Activated CD8-positive, alpha-beta T cell treated with anti-CD3 and anti-CD28 coated beads for 36 hours (primary cell): ENCODE measurements at regions not wholly inside any gene's neighbourhood (a gene's known extent, or its start where the extent isn't known, plus 50 kb on each side); places are given as distances from the start of the nearest gene placed in this dataset.

Experiments used
- ATAC-seq: fragments of 200-7000 bp; cut with Tn5 transposase; one replicate; pipeline ENCODE4 v1.10.0; 2021; ENCODE audit warnings: mild to moderate bottlenecking, moderate library complexity
- CTCF ChIA-PET: fragments of 350-600 bp; sonication (Branson Sonifier 250); formaldehyde crosslinking; loops from one replicate; lab custom pipeline; 2021; ENCODE audit warnings: antibody characterized with exemption; lab: Charles Lee
- POLR2A ChIA-PET: fragments of 350-600 bp; sonication (Branson Sonifier 250); formaldehyde crosslinking; loops from one replicate; lab custom pipeline; 2021; ENCODE audit warnings: antibody characterized with exemption; lab: Charles Lee
- DNase-seq: peaks from one replicate; pipeline ENCODE4 v3.0.0-alpha.2; 2020
- H3K27ac Mint-ChIP-seq: one replicate; pipeline ENCODE4 v1.8.0; 2021; ENCODE audit warnings: mild to moderate bottlenecking, mixed read lengths
- H3K27me3 Mint-ChIP-seq: one replicate; pipeline ENCODE4 v1.8.0; 2021; ENCODE audit warnings: mixed read lengths
- H3K36me3 Mint-ChIP-seq: one replicate; pipeline ENCODE4 v1.8.0; 2021; ENCODE audit warnings: low read depth, mixed read lengths
- H3K4me1 Mint-ChIP-seq: one replicate; pipeline ENCODE4 v1.8.0; 2021; ENCODE audit warnings: low read depth, mixed read lengths
- H3K4me3 Mint-ChIP-seq: one replicate; pipeline ENCODE4 v1.8.0; 2021; ENCODE audit warnings: mild to moderate bottlenecking, moderate library complexity, mixed read lengths
- H3K9me3 Mint-ChIP-seq: one replicate; pipeline ENCODE4 v1.8.0; 2021; ENCODE audit warnings: mixed read lengths
- intact Hi-C: fragments of 100-400 bp; cut with micrococcal nuclease; formaldehyde crosslinking; loops from one replicate; pipeline ENCODE4 v1.10.0; 2022
- TF ChIP-seq, protein P1 (sequence below): fragments of 200-600 bp; IDR thresholded peaks from one replicate; pipeline ENCODE4 v1.8.0; 2022; ENCODE audit warnings: antibody characterized with exemption, mild to moderate bottlenecking

DNA sequence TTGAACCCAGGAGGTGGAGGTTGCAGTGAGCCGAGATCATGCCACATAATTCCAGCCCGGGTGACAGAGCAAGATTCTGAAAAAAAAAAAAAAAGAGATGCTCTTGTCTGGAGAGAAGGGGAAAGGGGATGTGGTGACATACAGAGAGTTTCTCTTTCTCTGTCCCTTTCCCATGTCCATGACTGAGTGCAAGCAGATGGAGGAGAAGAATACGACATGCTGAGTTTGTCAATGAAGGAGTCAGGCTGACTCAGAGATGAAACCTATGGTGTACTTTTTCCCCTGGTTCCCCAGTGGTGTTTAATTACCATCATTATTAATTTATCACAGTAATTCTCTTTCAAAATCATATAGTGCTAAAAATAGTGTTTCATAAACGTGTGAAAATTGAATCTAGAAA lies 448.8 kb downstream of the FOXO1 start:
- peaks cover 46% of the 10 kb centered on the region for H3K4me1 Mint-ChIP-seq
- POLR2A ChIA-PET = no interaction called here
- H3K36me3 Mint-ChIP-seq = peaks cover 4% of the 10 kb centered on the region
- ATAC-seq = no peak
- no peak overlapping the region for H3K4me3 Mint-ChIP-seq
- CTCF ChIA-PET = interaction anchor here (0.7 to 1.1 kb wide), 2 partner anchors 44 to 450 kb away, joined by 3 read pairs; no protein-coding TSS in a partner anchor
- DNase-seq = no peak
- TF ChIP-seq, protein P1, sequence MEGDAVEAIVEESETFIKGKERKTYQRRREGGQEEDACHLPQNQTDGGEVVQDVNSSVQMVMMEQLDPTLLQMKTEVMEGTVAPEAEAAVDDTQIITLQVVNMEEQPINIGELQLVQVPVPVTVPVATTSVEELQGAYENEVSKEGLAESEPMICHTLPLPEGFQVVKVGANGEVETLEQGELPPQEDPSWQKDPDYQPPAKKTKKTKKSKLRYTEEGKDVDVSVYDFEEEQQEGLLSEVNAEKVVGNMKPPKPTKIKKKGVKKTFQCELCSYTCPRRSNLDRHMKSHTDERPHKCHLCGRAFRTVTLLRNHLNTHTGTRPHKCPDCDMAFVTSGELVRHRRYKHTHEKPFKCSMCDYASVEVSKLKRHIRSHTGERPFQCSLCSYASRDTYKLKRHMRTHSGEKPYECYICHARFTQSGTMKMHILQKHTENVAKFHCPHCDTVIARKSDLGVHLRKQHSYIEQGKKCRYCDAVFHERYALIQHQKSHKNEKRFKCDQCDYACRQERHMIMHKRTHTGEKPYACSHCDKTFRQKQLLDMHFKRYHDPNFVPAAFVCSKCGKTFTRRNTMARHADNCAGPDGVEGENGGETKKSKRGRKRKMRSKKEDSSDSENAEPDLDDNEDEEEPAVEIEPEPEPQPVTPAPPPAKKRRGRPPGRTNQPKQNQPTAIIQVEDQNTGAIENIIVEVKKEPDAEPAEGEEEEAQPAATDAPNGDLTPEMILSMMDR = no peak
- H3K27me3 Mint-ChIP-seq = no peaks in the 10 kb centered on the region
- peaks cover 14% of the 10 kb centered on the region for H3K9me3 Mint-ChIP-seq
- intact Hi-C loops = no loop called here
- H3K27ac Mint-ChIP-seq = no peak overlapping the region

DNA sequence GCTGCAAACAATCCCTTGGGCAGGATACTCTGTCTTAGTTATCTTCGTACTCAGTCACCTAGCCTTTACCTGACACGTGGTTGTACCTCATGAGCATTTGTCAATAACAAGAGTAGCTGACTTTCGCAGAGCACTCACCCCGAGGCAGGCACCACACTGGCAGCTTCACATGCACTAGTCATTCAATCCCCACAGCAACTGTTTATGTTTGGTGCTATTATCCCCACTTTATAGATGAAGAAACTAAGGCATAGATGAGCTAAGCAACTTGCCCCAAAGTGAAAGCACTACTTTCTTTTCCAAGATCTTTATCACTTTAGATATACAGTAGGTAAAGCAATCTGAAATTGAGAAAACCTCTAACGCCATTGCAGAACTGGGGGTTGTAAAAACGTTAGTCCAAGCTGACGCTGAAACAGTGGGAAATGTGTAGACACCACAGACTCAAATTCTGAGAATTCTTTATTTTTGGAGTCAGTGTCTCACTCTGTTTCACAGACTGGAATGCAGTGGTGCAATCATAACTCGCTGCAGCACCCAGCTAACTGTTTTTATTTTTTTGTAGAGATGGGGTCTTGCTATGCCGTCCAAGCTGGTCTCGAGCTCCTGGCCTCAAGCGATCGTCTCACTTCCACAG lies 446.0 kb downstream of the FOXO1 start:
- intact Hi-C loops = no loop called here
- peak; percentile 59 for DNase-seq
- Mint-ChIP-seq H3K27me3 (no peaks in the 10 kb centered on the region), H3K4me3 (no peak overlapping the region), H3K36me3 (peaks cover 4% of the 10 kb centered on the region), H3K9me3 (peaks cover 8% of the 10 kb centered on the region), H3K27ac (peak overlapping the region; percentile 87), H3K4me1 (peaks cover 45% of the 10 kb centered on the region)
- CTCF ChIA-PET = interaction anchor here (0.7 kb wide), 1 partner anchor 151 kb away, joined by 3 read pairs; no protein-coding TSS in a partner anchor
- peak; percentile 63 for ATAC-seq
- TF ChIP-seq, protein P1 = no peak
- POLR2A ChIA-PET = interaction anchor here (0.7 to 2.3 kb wide), 7 partner anchors 11 to 444 kb away, joined by 3 to 6 read pairs (median 4); no protein-coding TSS in a partner anchor

DNA sequence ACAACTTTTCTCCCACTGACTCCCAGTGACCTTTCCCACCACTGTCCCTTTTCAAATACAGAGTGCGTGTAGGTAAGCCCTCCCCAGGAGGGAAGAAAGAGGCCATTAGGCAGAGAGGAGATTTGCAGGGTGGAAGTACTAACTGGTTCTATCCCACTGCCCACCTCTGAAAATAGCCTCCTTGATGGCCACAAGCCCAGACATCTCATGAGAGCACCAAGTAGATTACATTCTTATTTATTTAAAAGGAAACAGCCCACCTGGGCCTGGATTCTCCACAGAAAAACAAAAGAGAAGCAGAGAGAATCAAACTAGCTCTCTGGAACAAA lies 445.3 kb downstream of the FOXO1 start:
- intact Hi-C loops = no loop called here
- TF ChIP-seq, protein P1 = no peak
- H3K9me3 Mint-ChIP-seq = peaks cover 8% of the 10 kb centered on the region
- peaks cover 4% of the 10 kb centered on the region for H3K36me3 Mint-ChIP-seq
- H3K4me1 Mint-ChIP-seq = peaks cover 41% of the 10 kb centered on the region
- H3K27me3 Mint-ChIP-seq = no peaks in the 10 kb centered on the region
- ChIA-PET POLR2A (interaction anchor here (1.0 to 2.3 kb wide), 2 partner anchors 13 to 41 kb away, joined by 3 to 6 read pairs; no protein-coding TSS in a partner anchor), CTCF (no interaction called here)
- ATAC-seq = no peak
- no peak overlapping the region for H3K4me3 Mint-ChIP-seq
- H3K27ac Mint-ChIP-seq = peak overlapping the region; percentile 87
- no peak for DNase-seq

DNA sequence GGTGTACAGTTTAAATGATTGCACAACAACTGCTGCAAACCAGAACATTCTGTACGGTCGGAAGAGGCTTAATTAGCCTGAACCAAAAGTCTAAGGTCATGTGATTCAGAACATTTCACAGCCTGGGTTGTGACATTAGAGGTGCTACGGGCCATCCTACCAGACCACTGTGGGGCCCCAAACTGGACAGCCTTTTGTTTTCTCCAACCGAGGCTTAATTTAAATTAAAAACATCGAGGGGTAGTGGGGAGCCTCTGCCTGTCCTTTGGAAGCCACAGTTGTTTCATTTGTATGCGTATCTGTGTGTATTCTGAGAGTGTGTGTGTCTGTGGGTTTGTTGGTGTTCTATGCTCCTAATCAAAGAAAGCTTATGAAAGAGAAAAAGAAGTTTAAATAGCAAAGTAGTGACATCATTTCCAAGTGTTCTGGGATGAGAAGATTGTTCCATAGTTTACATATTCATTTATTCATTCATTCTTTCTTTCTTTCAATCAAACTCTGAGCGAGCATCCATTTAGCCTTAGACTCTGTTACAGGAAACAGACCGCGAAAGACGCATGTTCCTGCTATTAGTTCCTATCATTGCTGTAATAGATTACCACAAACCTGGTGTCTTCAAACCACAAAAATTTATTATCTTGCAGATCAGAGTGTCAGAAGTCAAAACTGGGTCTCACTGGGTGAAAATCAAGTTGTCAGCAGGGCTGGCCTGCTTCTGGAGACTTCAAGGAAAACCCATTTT lies 444.8 kb downstream of the FOXO1 start:
- peak overlapping the region; percentile 87 for H3K27ac Mint-ChIP-seq
- TF ChIP-seq, protein P1 = no peak
- H3K36me3 Mint-ChIP-seq = peaks cover 3% of the 10 kb centered on the region
- CTCF ChIA-PET = no interaction called here
- intact Hi-C loops = no loop called here
- peaks cover 6% of the 10 kb centered on the region for H3K9me3 Mint-ChIP-seq
- peak overlapping the region; percentile 18 for H3K4me3 Mint-ChIP-seq
- peak; percentile 67 for ATAC-seq
- peaks cover 41% of the 10 kb centered on the region for H3K4me1 Mint-ChIP-seq
- DNase-seq = peak; percentile 65
- POLR2A ChIA-PET = interaction anchor here (1.0 to 2.3 kb wide), 2 partner anchors 14 to 42 kb away, joined by 3 to 6 read pairs; no protein-coding TSS in a partner anchor
- H3K27me3 Mint-ChIP-seq = no peaks in the 10 kb centered on the region

DNA sequence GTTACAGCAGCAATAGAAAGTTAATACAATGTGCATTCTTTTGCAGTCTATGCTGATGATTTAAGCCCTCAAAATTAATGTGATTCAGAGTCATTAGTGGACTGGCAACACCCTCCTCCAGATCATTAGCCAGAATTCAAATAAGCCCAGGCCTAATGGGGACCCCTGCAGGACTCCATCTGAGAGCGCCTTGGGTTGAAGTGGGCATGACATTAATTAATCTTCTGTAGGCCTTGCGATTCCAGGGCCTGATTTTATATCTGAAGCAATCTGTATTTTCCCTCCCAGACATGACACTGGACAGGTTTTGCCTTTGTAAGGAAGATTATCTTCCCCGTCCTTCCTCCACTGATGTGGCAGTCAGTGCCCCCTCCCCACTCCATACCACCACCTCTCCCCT lies 442.9 kb downstream of the FOXO1 start:
- intact Hi-C loops = no loop called here
- TF ChIP-seq, protein P1 = no peak
- CTCF ChIA-PET = no interaction called here
- Mint-ChIP-seq H3K27me3 (no peaks in the 10 kb centered on the region), H3K9me3 (peaks cover 2% of the 10 kb centered on the region), H3K36me3 (no peaks in the 10 kb centered on the region), H3K4me3 (no peak overlapping the region), H3K4me1 (peaks cover 30% of the 10 kb centered on the region), H3K27ac (no peak overlapping the region)
- DNase-seq = no peak
- POLR2A ChIA-PET = no interaction called here
- no peak for ATAC-seq
